SJCRH30 (cell line): ENCODE measurements at regions not wholly inside any gene's neighbourhood (a gene's known extent, or its start where the extent isn't known, plus 50 kb on each side); places are given as distances from the start of the nearest gene placed in this dataset.
"Not testable (repeated sequence)": the region's sequence is repeated elsewhere in the genome, so short reads cannot be mapped to it uniquely, and the experiment has no call there.

Experiments
- DNase-seq, 2 experiments: peaks; one replicate each; pipeline ENCODE4 v3.0.0-alpha.2; 2015 to 2020
- H3K27ac ChIP-seq: fragments of 250-450 bp; sonication (Bioruptor Pico); 2 replicates; pipeline ENCODE4 v1.5.1; 2020; ENCODE audit warnings: mild to moderate bottlenecking, moderate library complexity
- H3K27me3 ChIP-seq: fragments of 250-450 bp; sonication (Bioruptor Pico); 2 replicates; pipeline ENCODE4 v1.5.1; 2020; ENCODE audit warnings: mild to moderate bottlenecking, moderate library complexity
- H3K36me3 ChIP-seq: fragments of 250-450 bp; sonication (Bioruptor Pico); 2 replicates; pipeline ENCODE4 v1.5.1; 2020; ENCODE audit warnings: mild to moderate bottlenecking, moderate library complexity
- H3K4me1 ChIP-seq: fragments of 250-450 bp; sonication (Bioruptor Pico); 2 replicates; pipeline ENCODE4 v1.5.1; 2020; ENCODE audit warnings: mild to moderate bottlenecking, moderate library complexity
- H3K4me3 ChIP-seq: fragments of 250-450 bp; sonication (Bioruptor Pico); 2 replicates; pipeline ENCODE4 v1.5.1; 2020; ENCODE audit warnings: mild to moderate bottlenecking, moderate library complexity
- H3K9me3 ChIP-seq: fragments of 250-450 bp; sonication (Bioruptor Pico); replicated peaks from 2 replicates; pipeline ENCODE4 v1.5.1; 2020; ENCODE audit warnings: mild to moderate bottlenecking, moderate library complexity

GRCh38 chr5:115428676-115429075, 115.9 kb downstream of the FEM1C start:
- DNase-seq: no peak
- no peaks in the 10 kb centered on the region for H3K27me3 ChIP-seq
- H3K9me3 ChIP-seq: 0 out of 2 replicates have a peak, but pooled peaks cover 3% of the 10 kb centered on the region
- no peaks in the 10 kb centered on the region for H3K36me3 ChIP-seq
- no peak overlapping the region for H3K4me3 ChIP-seq
- peaks cover 10% of the 10 kb centered on the region for H3K4me1 ChIP-seq
- no peak overlapping the region for H3K27ac ChIP-seq

GRCh38 chr5:115428248-115428647, 116.3 kb downstream of the FEM1C start:
- no peak for DNase-seq
- H3K36me3 ChIP-seq: no peaks in the 10 kb centered on the region
- 0 out of 2 replicates have a peak, but pooled peaks cover 3% of the 10 kb centered on the region for H3K9me3 ChIP-seq
- H3K27ac ChIP-seq: no peak overlapping the region
- H3K4me3 ChIP-seq: no peak overlapping the region
- peaks cover 14% of the 10 kb centered on the region for H3K4me1 ChIP-seq
- H3K27me3 ChIP-seq: no peaks in the 10 kb centered on the region

GRCh38 chr5:115424446-115424845, 120.1 kb downstream of the FEM1C start:
- Histone ChIP-seq H3K4me1 (peaks cover 20% of the 10 kb centered on the region), H3K9me3 (0 out of 2 replicates have a peak, but pooled peaks cover 3% of the 10 kb centered on the region), H3K27me3 (no peaks in the 10 kb centered on the region)

GRCh38 chr5:115424030-115424429, 120.5 kb downstream of the FEM1C start:
- H3K4me1 ChIP-seq: peaks cover 20% of the 10 kb centered on the region
- peak overlapping the region; percentile 33 for H3K27ac ChIP-seq
- no peaks in the 10 kb centered on the region for H3K36me3 ChIP-seq
- H3K4me3 ChIP-seq: peak overlapping the region; percentile 11
- 0 out of 2 replicates have a peak, but pooled peaks cover 3% of the 10 kb centered on the region for H3K9me3 ChIP-seq
- peak; percentile 63 to 77 for DNase-seq
- no peaks in the 10 kb centered on the region for H3K27me3 ChIP-seq

More at GRCh38 chr5:115424446-115424845, 120.1 kb downstream of the FEM1C start:
- DNase-seq: no peak
- Histone ChIP-seq H3K36me3 (no peaks in the 10 kb centered on the region), H3K27ac (peak overlapping the region; percentile 33), H3K4me3 (no peak overlapping the region)

- Histone ChIP-seq H3K4me1 (peaks cover 20% of the 10 kb centered on the region), H3K27ac (peak overlapping the region; percentile 33), H3K4me3 (peak overlapping the region; percentile 11), H3K9me3 (0 out of 2 replicates have a peak, but pooled peaks cover 3% of the 10 kb centered on the region), H3K36me3 (no peaks in the 10 kb centered on the region), H3K27me3 (no peaks in the 10 kb centered on the region)
- peak; percentile 85 to 86 for DNase-seq
Measured at GRCh38 chr5:115423541-115423940, 121.0 kb downstream of the FEM1C start.

GRCh38 chr5:115423051-115423450, 121.5 kb downstream of the FEM1C start:
- Histone ChIP-seq H3K4me3 (no peak overlapping the region), H3K27me3 (no peaks in the 10 kb centered on the region), H3K36me3 (no peaks in the 10 kb centered on the region), H3K27ac (peak overlapping the region; percentile 33; the same call in 1 of the 2 replicates), H3K9me3 (0 out of 2 replicates have a peak, but pooled peaks cover 3% of the 10 kb centered on the region), H3K4me1 (peaks cover 20% of the 10 kb centered on the region)
- DNase-seq: peak in 1 of 2 experiments; percentile 22

- H3K27ac ChIP-seq, H3K9me3 ChIP-seq, H3K36me3 ChIP-seq, H3K4me3 ChIP-seq, DNase-seq, H3K27me3 ChIP-seq: not testable (repeated sequence)
- H3K4me1 ChIP-seq: peaks cover 20% of the 10 kb centered on the region
Measured at GRCh38 chr5:115420812-115421211, 123.8 kb downstream of the FEM1C start.

- H3K9me3 ChIP-seq: 0 out of 2 replicates have a peak, but pooled peaks cover 3% of the 10 kb centered on the region
- DNase-seq: no peak
- peaks cover 20% of the 10 kb centered on the region for H3K4me1 ChIP-seq
- H3K27me3 ChIP-seq: no peaks in the 10 kb centered on the region
- no peak overlapping the region for H3K27ac ChIP-seq
- no peaks in the 10 kb centered on the region for H3K36me3 ChIP-seq
- no peak overlapping the region for H3K4me3 ChIP-seq
Measured at GRCh38 chr5:115419846-115420585, 123.6 kb upstream of the CCDC112 start.

- no peaks in the 10 kb centered on the region for H3K27me3 ChIP-seq
- no peaks in the 10 kb centered on the region for H3K9me3 ChIP-seq
- no peaks in the 10 kb centered on the region for H3K36me3 ChIP-seq
- DNase-seq: no peak
- peaks cover 12% of the 10 kb centered on the region for H3K4me1 ChIP-seq
- no peak overlapping the region for H3K4me3 ChIP-seq
- H3K27ac ChIP-seq: no peak overlapping the region
Measured at GRCh38 chr5:115418788-115419187, 122.3 kb upstream of the CCDC112 start.

- H3K27ac ChIP-seq: no peak overlapping the region
- H3K4me1 ChIP-seq: no peaks in the 10 kb centered on the region
- no peak overlapping the region for H3K4me3 ChIP-seq
- H3K27me3 ChIP-seq: no peaks in the 10 kb centered on the region
- no peaks in the 10 kb centered on the region for H3K9me3 ChIP-seq
- no peak for DNase-seq
- H3K36me3 ChIP-seq: no peaks in the 10 kb centered on the region
Measured at GRCh38 chr5:115417076-115417475, 120.6 kb upstream of the CCDC112 start.

- Histone ChIP-seq H3K4me3 (no peak overlapping the region), H3K4me1 (no peaks in the 10 kb centered on the region), H3K27me3 (no peaks in the 10 kb centered on the region), H3K36me3 (no peaks in the 10 kb centered on the region), H3K9me3 (no peaks in the 10 kb centered on the region), H3K27ac (no peak overlapping the region)
- DNase-seq: no peak
Measured at GRCh38 chr5:115415143-115415491, 118.7 kb upstream of the CCDC112 start.

GRCh38 chr5:115414406-115415142, 118.1 kb upstream of the CCDC112 start:
- H3K9me3 ChIP-seq: no peaks in the 10 kb centered on the region
- no peaks in the 10 kb centered on the region for H3K36me3 ChIP-seq
- DNase-seq: peak in 1 of 2 experiments; percentile 33
- H3K27ac ChIP-seq: no peak overlapping the region
- H3K4me1 ChIP-seq: no peaks in the 10 kb centered on the region
- no peaks in the 10 kb centered on the region for H3K27me3 ChIP-seq
- no peak overlapping the region for H3K4me3 ChIP-seq

GRCh38 chr5:115413651-115414050, 117.2 kb upstream of the CCDC112 start:
- H3K27me3 ChIP-seq: no peaks in the 10 kb centered on the region
- H3K9me3 ChIP-seq: no peaks in the 10 kb centered on the region
- no peak for DNase-seq
- H3K36me3 ChIP-seq: no peaks in the 10 kb centered on the region
- H3K4me1 ChIP-seq: no peaks in the 10 kb centered on the region
- no peak overlapping the region for H3K27ac ChIP-seq
- H3K4me3 ChIP-seq: no peak overlapping the region

GRCh38 chr5:115409094-115409493, 112.6 kb upstream of the CCDC112 start:
- no peaks in the 10 kb centered on the region for H3K36me3 ChIP-seq
- H3K27ac ChIP-seq: no peak overlapping the region
- no peaks in the 10 kb centered on the region for H3K4me1 ChIP-seq
- H3K9me3 ChIP-seq: no peaks in the 10 kb centered on the region
- H3K4me3 ChIP-seq: no peak overlapping the region
- no peaks in the 10 kb centered on the region for H3K27me3 ChIP-seq
- no peak for DNase-seq

GRCh38 chr5:115402822-115403577, 106.5 kb upstream of the CCDC112 start:
- no peak for DNase-seq
- Histone ChIP-seq H3K27ac (no peak overlapping the region), H3K4me3 (no peak overlapping the region), H3K36me3 (no peaks in the 10 kb centered on the region), H3K4me1 (no peaks in the 10 kb centered on the region; the same call in 1 of the 2 replicates), H3K27me3 (no peaks in the 10 kb centered on the region), H3K9me3 (no peaks in the 10 kb centered on the region)
